ENCODE measurements at regions not wholly inside any gene's neighbourhood (a gene's known extent, or its start where the extent isn't known, plus 50 kb on each side); places are given as distances from the start of the nearest gene placed in this dataset.

DNA sequence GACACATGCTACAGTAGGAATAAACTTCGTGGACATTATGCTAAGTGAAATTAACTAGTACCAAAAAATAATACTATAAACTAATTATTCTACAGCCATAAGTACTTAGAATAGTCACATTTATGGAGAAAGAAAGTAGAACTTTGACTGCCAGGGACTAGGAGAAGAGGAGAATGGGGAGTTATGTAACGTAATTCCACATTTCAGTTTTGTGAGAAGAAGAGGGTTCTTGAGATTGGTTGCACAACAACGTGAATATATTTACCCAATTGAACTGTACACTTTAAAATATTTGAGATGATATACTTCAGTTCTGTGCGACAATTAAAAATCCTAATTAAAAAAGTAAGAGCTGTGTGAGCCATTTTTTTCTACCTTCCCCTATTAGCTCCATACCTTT is 1412.9 kb downstream of the PLA2G4A start (continued):
- TF ChIP-seq, protein P1, sequence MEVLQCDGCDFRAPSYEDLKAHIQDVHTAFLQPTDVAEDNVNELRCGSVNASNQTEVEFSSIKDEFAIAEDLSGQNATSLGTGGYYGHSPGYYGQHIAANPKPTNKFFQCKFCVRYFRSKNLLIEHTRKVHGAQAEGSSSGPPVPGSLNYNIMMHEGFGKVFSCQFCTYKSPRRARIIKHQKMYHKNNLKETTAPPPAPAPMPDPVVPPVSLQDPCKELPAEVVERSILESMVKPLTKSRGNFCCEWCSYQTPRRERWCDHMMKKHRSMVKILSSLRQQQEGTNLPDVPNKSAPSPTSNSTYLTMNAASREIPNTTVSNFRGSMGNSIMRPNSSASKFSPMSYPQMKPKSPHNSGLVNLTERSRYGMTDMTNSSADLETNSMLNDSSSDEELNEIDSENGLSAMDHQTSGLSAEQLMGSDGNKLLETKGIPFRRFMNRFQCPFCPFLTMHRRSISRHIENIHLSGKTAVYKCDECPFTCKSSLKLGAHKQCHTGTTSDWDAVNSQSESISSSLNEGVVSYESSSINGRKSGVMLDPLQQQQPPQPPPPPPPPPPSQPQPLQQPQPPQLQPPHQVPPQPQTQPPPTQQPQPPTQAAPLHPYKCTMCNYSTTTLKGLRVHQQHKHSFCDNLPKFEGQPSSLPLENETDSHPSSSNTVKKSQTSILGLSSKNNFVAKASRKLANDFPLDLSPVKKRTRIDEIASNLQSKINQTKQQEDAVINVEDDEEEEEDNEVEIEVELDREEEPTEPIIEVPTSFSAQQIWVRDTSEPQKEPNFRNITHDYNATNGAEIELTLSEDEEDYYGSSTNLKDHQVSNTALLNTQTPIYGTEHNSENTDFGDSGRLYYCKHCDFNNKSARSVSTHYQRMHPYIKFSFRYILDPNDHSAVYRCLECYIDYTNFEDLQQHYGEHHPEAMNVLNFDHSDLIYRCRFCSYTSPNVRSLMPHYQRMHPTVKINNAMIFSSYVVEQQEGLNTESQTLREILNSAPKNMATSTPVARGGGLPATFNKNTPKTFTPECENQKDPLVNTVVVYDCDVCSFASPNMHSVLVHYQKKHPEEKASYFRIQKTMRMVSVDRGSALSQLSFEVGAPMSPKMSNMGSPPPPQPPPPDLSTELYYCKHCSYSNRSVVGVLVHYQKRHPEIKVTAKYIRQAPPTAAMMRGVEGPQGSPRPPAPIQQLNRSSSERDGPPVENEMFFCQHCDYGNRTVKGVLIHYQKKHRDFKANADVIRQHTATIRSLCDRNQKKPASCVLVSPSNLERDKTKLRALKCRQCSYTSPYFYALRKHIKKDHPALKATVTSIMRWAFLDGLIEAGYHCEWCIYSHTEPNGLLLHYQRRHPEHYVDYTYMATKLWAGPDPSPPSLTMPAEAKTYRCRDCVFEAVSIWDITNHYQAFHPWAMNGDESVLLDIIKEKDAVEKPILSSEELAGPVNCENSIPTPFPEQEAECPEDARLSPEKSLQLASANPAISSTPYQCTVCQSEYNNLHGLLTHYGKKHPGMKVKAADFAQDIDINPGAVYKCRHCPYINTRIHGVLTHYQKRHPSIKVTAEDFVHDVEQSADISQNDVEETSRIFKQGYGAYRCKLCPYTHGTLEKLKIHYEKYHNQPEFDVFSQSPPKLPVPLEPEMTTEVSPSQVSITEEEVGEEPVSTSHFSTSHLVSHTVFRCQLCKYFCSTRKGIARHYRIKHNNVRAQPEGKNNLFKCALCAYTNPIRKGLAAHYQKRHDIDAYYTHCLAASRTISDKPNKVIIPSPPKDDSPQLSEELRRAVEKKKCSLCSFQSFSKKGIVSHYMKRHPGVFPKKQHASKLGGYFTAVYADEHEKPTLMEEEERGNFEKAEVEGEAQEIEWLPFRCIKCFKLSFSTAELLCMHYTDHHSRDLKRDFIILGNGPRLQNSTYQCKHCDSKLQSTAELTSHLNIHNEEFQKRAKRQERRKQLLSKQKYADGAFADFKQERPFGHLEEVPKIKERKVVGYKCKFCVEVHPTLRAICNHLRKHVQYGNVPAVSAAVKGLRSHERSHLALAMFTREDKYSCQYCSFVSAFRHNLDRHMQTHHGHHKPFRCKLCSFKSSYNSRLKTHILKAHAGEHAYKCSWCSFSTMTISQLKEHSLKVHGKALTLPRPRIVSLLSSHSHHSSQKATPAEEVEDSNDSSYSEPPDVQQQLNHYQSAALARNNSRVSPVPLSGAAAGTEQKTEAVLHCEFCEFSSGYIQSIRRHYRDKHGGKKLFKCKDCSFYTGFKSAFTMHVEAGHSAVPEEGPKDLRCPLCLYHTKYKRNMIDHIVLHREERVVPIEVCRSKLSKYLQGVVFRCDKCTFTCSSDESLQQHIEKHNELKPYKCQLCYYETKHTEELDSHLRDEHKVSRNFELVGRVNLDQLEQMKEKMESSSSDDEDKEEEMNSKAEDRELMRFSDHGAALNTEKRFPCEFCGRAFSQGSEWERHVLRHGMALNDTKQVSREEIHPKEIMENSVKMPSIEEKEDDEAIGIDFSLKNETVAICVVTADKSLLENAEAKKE (CRISPR knock-in tag; IDR thresholded peaks at IDR 0.05), result no peak
- TF ChIP-seq EZH2phosphoT487 (IDR thresholded peaks at IDR 0.05; ENCODE audit: unreplicated experiment) (no peak), STAT1 (IDR thresholded peaks at IDR 0.05; ENCODE audit: unreplicated experiment) (no peak), ZNF331 (CRISPR knock-in tag; IDR thresholded peaks at IDR 0.05; ENCODE audit: low read depth) (no peak), ZNF114 (CRISPR knock-in tag; IDR thresholded peaks at IDR 0.05) (no peak), NANOG (IDR thresholded peaks at IDR 0.05; ENCODE audit: borderline replicate concordance) (no peak), EZH2 (IDR thresholded peaks at IDR 0.05; ENCODE audit: low read depth, unreplicated experiment) (no peak), JUNB (IDR thresholded peaks at IDR 0.05; ENCODE audit: unreplicated experiment) (no peak), CTCF (conservative IDR thresholded peaks at IDR 0.05; ENCODE audit: low read depth in 2 of 2) (no peak), CREB1 (CRISPR knock-in tag; IDR thresholded peaks at IDR 0.05; ENCODE audit: low read depth) (no peak), REST (IDR thresholded peaks at IDR 0.05; ENCODE audit: unreplicated experiment) (no peak), POLR2AphosphoS5 (IDR thresholded peaks at IDR 0.05; ENCODE audit: low read depth) (no peak)

Measured in GM23338 (cell line).